HG02884 (cell line): ENCODE measurements at regions not wholly inside any gene's neighbourhood (a gene's known extent, or its start where the extent isn't known, plus 50 kb on each side); places are given as distances from the start of the nearest gene placed in this dataset.
"Not testable (repeated sequence)": the region's sequence is repeated elsewhere in the genome, so short reads cannot be mapped to it uniquely, and the experiment has no call there.

Source experiments
- ATAC-seq: cut with Tn5 transposase; IDR thresholded peaks from one replicate; pipeline ENCODE4 v1.9.1; 2021; ENCODE audit warnings: mild to moderate bottlenecking, moderate library complexity; ENCODE audit not compliant: unreplicated experiment

DNA sequence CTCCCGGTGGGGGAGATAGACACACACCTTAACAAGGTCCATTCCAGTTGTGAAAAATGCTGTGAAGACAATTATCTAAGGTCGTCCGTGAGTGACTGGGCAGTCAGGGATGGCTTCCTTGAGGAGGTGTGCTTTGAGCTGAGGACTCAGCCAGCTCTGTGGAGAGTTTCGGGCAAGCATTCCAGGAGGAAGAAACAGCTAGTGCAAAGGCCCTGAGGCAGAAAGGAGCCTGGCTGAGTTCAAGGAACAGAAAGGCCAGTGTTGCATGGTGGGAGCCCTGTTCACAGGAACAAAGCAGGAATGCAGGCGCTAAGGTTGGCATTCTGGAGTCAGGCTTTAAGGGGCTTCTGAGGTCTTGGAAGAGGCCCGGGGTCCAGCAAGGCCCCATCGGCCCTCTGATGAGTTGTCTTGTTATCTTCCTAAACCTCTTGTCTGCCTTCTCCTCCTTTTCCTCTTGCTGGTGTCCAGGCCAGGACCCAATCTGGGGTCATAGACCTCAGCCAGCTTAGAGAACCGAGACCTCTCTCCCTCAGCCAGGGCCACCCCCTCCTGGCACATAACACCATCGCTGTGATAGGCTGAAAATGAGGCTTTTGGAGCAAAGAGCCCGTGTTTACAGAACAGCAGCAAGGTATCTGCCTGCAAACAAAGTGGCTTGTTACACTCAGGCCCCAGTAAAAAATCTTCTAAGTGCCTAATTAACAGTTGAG, 270.2 kb upstream of the MVB12B start:
- no peak for ATAC-seq

DNA sequence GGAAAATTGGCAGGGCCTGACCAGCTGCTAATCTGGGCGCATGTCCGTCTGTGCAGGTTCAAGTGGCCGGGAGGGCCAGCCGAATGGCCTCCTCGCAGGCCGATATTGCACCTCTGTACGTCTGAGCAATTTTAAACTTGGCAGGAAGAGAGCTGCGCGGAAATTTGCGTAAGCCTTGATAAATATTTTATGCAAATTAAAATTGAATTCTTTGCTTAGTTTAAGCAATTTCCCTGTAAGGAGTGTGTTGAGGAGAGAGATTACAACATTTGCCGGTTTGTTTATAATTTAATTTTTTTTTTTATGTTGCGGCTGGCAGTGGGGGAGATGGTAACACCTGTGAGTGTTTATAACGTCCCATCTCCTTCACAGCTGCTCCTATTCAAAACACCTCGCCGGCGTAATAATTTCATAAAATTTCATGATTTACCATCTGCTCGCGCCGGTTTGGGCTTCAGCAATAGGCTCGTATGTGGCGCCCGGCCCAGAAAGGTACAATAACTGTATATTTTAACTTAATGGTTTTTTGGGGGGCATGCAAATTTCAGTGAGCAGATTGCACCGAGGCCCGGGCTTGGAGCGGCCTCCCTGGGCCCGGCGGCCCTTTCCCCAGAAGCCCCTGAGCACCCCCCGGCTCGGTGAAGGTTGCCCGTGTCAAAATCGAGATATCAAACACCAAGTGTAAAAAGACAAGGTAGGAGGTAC, 269.4 kb upstream of the MVB12B start:
- ATAC-seq: no peak

DNA sequence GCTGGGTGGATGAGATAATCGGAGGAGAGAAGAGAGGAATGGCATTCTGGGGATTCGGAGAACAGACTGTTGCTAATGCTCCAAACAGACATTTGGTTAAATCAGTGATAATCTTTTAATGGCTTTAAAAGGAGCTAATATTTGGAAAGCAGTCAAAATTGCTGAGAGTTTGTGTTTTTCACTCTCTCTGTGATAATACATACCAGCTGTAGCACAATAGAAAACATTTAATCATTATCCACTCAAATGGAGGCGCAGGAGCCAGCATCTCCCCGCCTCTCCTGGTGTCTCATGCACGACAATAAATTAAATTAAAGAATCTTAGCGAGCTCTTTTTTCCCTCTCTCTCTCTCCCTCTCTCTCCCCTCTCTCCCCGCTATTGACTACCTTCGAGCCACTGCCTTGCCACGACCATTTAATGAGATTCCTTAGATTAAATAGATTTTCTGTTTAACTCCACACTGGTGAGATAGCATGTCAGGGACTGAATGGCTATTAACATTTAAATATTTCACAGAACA, 268.6 kb upstream of the MVB12B start:
- ATAC-seq: no peak

DNA sequence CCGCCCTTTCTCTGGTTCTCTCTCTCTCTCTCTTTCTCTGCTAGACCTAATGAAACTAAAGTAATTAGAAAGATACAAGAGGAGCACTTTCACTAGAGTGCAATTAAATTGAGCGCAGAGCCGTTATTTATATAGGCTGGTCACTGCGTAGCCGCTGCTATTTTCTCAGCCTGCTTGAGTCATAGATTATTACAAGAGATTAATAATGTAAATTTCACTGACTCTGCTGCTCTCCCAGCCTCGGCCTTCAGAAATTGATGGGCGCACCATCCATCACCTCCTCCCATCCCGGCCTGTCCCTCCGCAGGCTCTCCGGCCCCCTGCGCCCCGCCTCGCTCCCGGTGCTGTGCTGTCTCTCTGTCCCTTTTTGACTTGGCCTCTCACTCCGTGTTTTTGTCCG, 268.0 kb upstream of the MVB12B start:
- ATAC-seq: no peak

DNA sequence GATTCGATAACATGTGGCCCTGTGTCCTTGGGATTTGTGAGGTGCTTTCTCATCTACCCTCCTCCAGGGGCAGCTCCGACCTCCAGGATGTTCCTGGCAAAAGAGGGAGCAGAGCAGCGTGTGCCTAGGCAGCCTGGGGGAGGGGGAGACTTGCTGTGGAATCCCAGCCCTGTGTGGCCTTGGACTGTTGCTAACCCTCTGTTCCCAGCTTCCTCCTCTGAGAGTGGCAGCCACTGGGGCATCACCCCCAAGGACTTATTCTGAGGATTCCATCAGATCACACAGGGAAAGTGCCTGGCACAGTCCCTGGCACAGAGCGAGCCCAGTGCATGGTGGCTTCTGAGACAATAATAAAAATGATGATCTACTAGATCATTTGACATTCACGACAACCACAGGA, 265.1 kb upstream of the MVB12B start:
- no peak for ATAC-seq

DNA sequence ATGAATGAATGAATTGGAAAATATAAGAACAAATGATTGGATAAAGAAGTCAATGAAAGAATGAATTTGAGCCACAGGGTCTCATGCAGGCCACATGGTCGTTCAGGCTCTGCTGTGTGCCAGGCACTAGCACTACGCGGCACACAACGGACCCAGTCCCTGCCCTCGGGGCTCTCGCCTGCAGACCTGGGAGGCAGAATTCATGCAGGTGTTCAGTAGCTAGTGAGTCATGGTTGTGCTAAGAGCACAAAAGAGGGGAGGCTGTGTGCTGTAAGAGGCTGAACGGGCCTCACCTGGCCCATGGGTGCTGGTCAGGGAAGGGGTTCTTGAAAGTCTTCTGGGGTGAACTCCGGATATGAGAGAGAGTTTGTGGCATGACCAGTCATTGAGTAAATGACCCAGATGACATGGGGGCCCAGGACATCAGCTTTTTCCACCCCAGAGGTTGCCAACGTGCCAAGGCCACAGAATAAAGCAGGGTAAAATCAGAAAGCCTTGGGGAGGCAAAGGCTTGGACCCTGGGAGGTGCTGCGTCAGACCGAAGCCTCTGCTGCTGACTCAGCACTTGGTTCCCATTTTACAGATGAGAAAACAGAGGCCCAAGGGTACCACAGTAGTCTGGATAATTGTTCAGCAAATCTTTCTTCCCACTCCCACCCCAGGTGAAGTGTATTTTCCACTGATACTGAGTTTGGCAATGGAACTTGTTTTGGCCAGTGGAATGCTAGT, 264.3 kb upstream of the MVB12B start:
- ATAC-seq: no peak

DNA sequence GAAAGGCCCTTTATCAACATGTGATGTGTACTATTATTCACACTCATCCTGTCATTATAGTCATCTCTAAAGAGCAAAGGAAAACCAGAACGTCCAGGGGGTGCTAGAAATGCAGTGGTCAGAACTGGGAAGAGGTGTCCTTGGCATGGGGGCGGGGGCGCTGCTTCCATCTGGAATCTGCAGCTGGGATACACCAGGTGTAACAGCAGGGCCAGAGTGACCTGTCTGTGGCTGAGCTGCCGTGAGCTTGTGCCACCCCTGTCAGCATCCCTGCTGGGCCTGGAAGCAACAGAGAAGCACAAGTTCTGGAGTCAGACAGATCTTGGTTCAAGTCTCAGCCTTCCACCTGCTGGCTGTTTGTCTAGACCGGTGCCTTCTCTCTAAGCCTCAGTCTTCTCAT, 263.3 kb upstream of the MVB12B start:
- ATAC-seq: no peak

DNA sequence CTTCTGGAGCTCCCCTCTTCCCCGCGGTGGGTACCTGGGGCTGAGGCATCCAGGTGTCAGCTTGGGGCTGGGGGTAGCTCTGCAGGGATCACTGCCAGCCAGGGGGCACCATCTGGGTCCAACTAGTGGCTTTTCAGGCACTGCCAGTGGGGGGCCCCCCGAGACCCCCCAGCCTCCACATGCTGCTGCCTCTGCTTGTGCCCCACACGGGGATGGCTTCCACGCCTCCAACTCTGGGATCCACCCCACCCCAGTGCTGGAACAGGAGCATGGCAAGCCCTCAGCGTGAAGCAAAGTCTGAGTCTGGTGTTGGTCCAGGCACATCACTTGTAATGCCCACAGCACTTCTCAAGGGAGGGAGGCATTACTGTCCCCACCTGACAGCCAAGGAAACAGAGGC, 260.5 kb upstream of the MVB12B start:
- no peak for ATAC-seq

DNA sequence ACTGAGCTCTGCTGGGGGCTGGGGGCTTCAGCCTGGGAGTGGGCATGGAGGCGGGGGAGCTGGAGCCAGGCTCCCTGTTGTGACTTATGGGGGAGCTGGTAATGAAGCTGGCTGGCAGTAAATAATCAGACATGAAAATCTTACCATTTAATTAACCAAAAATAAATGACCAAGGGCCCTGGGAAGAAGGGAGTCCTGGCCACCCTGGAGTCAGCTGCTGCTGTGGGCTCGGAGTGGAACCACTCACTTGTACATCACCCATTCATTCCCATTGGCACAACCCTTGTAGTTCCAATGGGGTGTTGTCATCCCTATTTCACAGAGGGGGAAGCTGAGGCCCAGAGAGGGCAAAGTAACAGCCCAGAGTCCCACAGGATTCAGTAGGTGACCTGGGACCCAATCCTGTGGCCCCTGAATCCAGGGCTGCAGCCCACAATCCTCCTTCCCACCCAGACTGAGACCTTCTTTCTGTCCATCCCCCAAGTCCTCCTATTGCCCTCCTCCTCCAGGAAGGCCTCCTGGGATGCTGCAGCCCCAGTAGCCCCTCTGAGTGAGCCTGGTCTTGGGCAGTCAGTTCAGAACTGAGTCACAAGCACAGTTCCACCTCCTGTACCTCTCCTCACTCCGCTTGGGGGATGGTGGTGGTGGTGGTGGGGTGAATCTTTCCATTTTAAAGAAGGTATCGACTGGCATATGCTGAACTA, 259.4 kb upstream of the MVB12B start:
- ATAC-seq: no peak

DNA sequence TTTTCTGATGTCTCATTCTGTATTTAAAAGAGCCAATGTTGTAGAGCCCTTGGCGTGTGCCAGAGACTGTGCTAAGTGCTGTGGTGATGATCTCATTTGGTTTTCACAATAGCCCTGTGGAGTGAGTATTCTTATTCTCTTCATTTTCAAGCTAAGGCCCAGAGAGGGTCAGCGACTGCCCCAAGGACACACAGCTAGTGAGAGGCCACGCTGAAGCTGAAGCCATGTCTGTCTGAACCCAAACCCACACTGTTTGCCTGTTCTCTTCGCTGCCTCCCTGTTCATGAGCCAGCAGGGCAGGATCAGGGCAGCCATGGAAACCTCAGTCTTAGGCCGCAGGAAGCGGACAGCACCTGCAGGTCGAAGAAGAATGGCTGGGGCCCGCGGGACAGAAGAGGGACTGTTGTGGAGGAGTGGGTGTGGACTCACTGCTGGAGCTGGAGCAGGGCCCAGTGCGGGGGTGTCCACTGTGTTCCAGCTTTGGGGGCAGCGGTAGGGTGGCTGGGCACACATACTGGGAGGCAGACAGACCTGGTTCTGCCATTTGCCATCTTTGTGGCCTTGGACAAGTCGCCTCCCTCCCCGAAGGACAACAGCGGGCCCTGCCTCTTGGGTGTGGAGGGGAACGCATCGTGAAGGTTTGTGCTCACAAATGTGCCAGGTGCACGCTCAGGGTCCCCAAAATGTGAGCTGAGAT, 257.9 kb upstream of the MVB12B start:
- no peak for ATAC-seq

DNA sequence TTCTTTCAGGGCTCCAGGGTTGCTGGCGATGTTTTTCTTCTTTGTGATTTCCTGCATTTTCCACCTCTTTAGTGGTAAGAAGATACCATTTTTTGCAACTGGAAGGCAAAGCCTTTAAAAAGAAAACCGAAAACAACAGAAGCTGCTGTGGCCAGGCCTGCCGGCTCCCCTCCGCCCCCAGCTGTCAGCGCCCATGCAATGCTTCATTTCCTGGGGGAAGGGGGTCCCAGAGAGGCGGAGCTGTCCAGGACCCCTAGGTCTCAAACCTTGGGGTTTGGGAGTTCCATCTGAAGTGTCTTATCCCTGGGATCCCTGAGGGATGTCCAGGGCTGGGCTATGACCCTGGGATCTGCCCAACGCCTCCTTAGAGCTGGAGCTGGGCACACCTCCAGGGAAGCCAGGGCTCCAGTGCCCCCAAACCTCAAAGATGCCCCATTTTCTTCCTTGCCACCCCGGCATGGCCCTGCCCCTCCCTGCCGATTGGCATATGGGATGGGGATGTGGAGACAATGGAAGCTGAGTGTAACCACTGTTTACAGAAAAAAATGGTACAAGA, 257.2 kb upstream of the MVB12B start:
- ATAC-seq: no peak

DNA sequence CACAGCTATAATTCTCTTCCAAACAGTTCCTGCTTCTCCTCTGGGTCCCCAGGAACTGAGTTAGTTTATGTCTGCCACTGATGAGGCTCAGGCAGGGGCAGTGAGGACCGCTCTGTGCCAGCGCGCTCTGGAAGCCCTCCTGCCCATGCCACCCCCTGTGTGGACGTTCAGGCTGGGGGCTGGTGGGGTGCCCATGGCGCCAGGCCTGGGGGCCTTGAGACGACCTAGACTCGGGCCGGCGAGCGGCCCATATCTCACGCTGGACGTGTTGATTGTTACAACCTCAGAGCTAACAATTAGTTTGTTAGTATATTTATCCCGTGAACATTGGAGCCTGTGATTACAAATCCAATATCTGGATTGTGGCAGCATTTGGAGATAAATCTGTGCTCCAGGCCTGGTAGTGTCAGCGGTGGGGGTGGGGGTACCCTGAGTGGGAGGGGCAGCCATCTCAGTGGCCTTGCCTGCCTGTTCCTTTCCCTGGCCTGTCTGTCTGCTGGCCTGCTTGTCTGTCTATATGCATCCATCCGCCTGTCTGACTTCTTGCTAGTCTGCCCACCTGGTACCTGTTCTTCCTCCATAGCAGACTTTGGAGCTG, 256.5 kb upstream of the MVB12B start:
- ATAC-seq: no peak

DNA sequence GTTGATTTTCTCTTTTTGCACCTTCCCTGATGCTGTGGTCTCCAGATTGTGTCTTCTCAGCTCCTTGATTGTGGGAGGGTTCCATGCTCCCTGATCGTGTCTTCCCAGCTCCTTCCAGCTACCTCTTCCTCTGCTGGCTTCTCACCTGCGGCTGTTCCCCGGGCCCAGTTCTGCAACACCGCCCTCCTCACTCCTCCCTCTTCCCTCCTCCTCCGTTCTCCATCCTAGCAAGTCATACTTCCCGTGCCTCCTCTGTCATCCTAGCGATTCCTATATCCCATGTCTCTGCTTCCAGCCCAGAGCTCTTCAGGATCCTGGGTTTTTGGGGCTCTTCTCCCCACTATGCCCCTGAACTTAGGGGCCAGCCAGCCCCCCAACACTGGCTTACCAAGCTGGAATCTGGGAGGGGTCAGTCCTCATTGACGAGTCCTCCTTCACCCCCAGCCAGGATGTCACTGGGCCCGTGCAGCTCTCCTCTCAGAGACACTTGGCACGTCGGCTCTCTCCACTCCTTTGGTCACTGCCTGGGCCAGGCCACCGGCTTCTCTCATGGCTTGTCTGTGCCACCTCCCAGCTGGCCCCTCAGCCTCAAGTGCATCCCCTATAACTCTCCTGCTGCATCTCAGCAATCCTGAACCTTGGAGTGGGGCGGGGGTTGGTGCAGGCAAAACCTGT, 255.4 kb upstream of the MVB12B start:
- ATAC-seq: no peak

DNA sequence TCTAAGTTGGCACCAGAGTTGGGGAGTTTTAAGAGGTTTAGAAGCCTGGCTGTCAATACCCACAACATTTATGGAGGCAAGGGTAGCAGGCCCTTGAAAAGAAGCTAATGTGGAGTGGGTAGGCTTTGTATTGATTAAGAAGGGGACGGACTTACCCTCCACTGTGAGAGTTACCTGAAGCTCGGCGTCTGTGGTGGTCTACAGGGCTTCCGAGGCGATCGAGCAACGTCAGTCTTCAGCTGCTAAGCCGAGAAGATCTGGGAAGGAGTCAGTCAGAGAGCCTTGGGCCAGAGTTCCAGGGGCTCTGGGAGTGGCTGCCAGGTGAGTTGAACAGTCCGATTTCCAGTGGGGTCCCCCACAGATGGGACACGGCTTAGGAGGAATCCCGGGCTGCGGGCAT, 249.0 kb upstream of the MVB12B start:
- ATAC-seq: not testable (repeated sequence)

DNA sequence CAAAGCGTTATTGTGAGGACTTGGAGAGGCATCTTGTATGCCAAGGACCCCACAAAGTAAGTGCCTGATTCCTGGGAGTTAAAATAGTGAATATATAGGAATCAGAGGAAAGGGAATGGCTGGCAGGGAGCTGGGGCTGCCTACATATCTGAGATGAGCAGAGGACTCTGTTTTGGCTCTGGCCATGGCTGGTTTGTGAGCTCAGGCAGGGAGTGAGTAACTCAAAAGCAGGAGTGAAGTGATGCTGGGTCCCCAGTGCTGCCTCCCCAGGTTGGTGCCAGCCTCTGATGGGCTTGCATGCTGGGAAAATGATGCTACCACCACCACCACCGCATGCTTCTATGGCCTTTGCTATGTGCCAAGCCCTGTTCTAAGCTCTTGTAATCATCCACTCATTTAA, 246.0 kb upstream of the MVB12B start:
- ATAC-seq: no peak

DNA sequence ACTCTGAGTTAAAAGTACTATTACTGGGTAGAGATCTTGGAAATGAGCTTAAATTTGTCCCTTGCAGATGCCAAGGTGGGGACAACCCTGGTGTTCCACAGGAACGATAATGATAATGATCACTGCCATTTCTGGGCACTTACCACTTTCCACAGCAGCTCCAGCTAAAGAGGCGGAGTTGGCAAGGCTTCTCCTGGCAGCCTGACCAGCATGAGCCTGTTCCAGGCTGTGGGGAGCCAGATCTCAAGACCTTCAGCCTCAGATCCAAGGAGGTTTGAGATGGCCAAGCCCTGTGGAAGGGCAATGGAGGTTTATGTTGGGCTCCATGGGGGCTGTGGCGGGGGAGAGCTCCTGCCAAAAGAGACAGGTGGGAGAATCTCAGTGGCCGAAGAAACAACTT, 244.9 kb upstream of the MVB12B start:
- ATAC-seq: no peak

DNA sequence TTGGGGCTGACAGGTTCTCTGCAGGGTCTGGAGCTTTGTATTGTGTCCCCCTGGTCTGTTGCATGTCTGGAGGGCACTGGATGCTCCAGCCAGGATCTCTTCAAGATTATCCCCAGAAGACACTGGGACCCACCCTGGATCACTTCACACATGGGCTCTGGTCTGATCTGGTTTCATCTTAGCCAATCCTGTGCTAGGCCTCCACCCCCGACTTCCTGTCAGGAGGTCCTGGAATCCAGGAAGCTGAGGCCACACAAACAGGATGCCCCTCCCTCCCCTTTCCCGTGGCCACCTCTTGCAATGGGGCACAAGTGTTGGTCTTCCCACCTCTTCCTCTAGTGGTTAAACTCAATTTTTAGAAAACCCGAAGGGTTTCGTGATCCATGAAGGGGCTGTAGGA, 242.6 kb upstream of the MVB12B start:
- ATAC-seq: no peak

DNA sequence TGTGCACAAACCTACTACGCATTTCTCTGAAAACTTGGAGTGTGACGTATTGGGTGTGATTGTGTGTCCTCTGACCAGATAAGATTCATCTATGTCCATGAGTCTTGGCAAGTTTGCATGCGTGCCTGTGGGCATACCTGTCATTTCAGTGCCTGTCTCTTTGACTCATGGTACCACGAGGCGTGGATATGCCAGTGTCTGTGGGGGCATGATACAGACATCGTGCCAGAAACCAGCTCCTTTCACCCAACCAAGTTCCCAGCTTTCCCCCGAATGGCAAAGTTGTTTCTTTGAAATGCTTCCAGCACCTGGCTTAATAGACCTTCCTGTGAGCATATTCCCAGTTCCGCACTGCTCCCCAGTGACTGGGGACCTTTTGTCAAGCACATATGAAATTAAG, 241.9 kb upstream of the MVB12B start:
- no peak for ATAC-seq

DNA sequence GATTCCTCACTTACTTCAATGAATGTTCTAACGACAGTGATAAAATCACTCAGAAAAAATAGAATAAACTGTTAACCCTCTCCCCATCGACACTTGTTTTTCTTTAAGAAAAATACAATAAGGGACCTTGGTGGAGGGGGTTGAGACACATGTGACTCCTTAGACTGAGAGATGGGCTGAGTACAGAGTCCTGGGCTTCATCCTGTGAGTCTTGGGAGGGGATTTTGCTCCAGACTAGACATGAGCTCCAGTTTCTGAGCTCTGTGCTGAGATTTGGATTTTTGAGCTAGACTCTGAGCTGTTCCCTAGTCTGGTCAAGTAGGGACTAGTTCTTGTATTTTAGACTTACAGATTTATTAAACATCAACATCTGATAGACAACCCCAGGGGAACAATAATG, 241.5 kb upstream of the MVB12B start:
- ATAC-seq: no peak
